ENCODE measurements at regions not wholly inside any gene's neighbourhood (a gene's known extent, or its start where the extent isn't known, plus 50 kb on each side); places are given as distances from the start of the nearest gene placed in this dataset.

GRCh38 chr7:124516911-124517310 lies 248.7 kb downstream of the GPR37 start:
- Histone ChIP-seq H3K23ac (ENCODE audit: insufficient read length, low read depth, low read length) (no peak overlapping the region), H3T11ph (ENCODE audit: low read length) (no peak overlapping the region), H3K79me2 (ENCODE audit: insufficient read depth, low read length) (no peaks in the 10 kb centered on the region), H4K91ac (ENCODE audit: insufficient read length, low read depth, low read length) (no peak overlapping the region), H3K79me1 (ENCODE audit: insufficient read depth, low read depth, low read length, poor library complexity, severe bottlenecking) (no peaks in the 10 kb centered on the region), H3K9me3 (ENCODE audit: control insufficient read depth, low read depth, low read length) (no peaks in the 10 kb centered on the region), H2BK5ac (ENCODE audit: insufficient read length, low read length) (no peak overlapping the region), H3K9ac (ENCODE audit: extremely low read depth, insufficient read length, low read length) (no peak overlapping the region), H2AFZ (ENCODE audit: low read length) (no peak overlapping the region), H2BK120ac (ENCODE audit: low read depth, low read length, poor library complexity, severe bottlenecking) (no peak overlapping the region), H3K56ac (ENCODE audit: insufficient read length, low read depth, low read length) (no peak overlapping the region), H4K20me1 (ENCODE audit: control insufficient read depth, insufficient read depth, insufficient read length) (no peaks in the 10 kb centered on the region), H3K4me1 (ENCODE audit: insufficient read depth, low read length) (no peaks in the 10 kb centered on the region), H2BK15ac (ENCODE audit: low read depth, low read length) (no peak overlapping the region), H3K4me2 (ENCODE audit: insufficient read depth, insufficient read length, low read length) (no peak overlapping the region), H3K4ac (ENCODE audit: low read depth, low read length) (no peak overlapping the region), H2BK20ac (ENCODE audit: low read depth, low read length, poor library complexity, severe bottlenecking) (no peak overlapping the region), H3K14ac (ENCODE audit: insufficient read depth, low read length) (no peak overlapping the region), H4K5ac (ENCODE audit: insufficient read length, low read depth, low read length) (no peak overlapping the region), H4K8ac (replicated peaks; ENCODE audit: insufficient read length, low read depth, low read length) (no peak overlapping the region), H3K18ac (ENCODE audit: insufficient read length, low read depth, low read length) (no peak overlapping the region), H3K23me2 (ENCODE audit: insufficient read length, low read depth, low read length, poor library complexity, severe bottlenecking) (no peaks in the 10 kb centered on the region), H3K27me3 (ENCODE audit: insufficient read depth, low read length) (no peaks in the 10 kb centered on the region), H2AK5ac (ENCODE audit: insufficient read length, low read length) (no peak overlapping the region), H3K27ac (ENCODE audit: insufficient read length, low read depth, low read length) (no peak overlapping the region), H2BK12ac (ENCODE audit: insufficient read length, low read depth, low read length) (no peak overlapping the region)
- Mint-ChIP-seq H3K4me3 (no peak overlapping the region), H3K9me3 (no peaks in the 10 kb centered on the region; a peak in 2 of 5 replicates), H3K27ac (no peak overlapping the region), H3K4me1 (no peaks in the 10 kb centered on the region), H3K27me3 (ENCODE audit: low read depth) (no peaks in the 10 kb centered on the region), H3K36me3 (ENCODE audit: insufficient read depth in 1 of 3, low read depth in 3 of 3) (no peaks in the 10 kb centered on the region)
- TF ChIP-seq CTCF (conservative IDR thresholded peaks at IDR 0.05), result no peak
- DNase-seq, result no peak

Measured in H9 (cell line).